ENCODE measurements at regions not wholly inside any gene's neighbourhood (a gene's known extent, or its start where the extent isn't known, plus 50 kb on each side); places are given as distances from the start of the nearest gene placed in this dataset.
"Not testable (repeated sequence)": the region's sequence is repeated elsewhere in the genome, so short reads cannot be mapped to it uniquely, and the experiment has no call there.

GRCh38 chr1:197985351-197985750 is 68.2 kb downstream of the LHX9 start:
- DNase-seq (ENCODE audit: low read depth in 3 of 3, low spot score in 2 of 3) = no peak

- DNase-seq (ENCODE audit: low read depth in 3 of 3, low spot score in 2 of 3) = no peak
Observed at GRCh38 chr1:197986817-197987216, 69.6 kb downstream of the LHX9 start.

- DNase-seq (ENCODE audit: low read depth in 3 of 3, low spot score in 2 of 3) = no peak
Observed at GRCh38 chr1:197987294-197987693, 70.1 kb downstream of the LHX9 start.

- DNase-seq (ENCODE audit: low read depth in 3 of 3, low spot score in 2 of 3) = not testable (repeated sequence)
Observed at GRCh38 chr1:197988581-197988980, 71.4 kb downstream of the LHX9 start.

- DNase-seq (ENCODE audit: low read depth in 3 of 3, low spot score in 2 of 3) = no peak
Observed at GRCh38 chr1:197989058-197989457, 71.9 kb downstream of the LHX9 start.

- DNase-seq (ENCODE audit: low read depth in 3 of 3, low spot score in 2 of 3) = no peak
Observed at GRCh38 chr1:197991594-197991993, 74.4 kb downstream of the LHX9 start.

- peak in 1 of 3 donors; percentile 2 for DNase-seq (ENCODE audit: low read depth in 3 of 3, low spot score in 2 of 3)
Observed at GRCh38 chr1:197994907-197995407, 77.8 kb downstream of the LHX9 start.

- DNase-seq (ENCODE audit: low read depth in 3 of 3, low spot score in 2 of 3) = no peak
Observed at GRCh38 chr1:197995408-197996258, 78.5 kb downstream of the LHX9 start.

- not testable (repeated sequence) for DNase-seq (ENCODE audit: low read depth in 3 of 3, low spot score in 2 of 3)
Observed at GRCh38 chr1:197996259-197996512, 79.0 kb downstream of the LHX9 start.

- no peak for DNase-seq (ENCODE audit: low read depth in 3 of 3, low spot score in 2 of 3)
Observed at GRCh38 chr1:197998110-197998509, 80.9 kb downstream of the LHX9 start.

GRCh38 chr1:198001776-198002408 is 84.7 kb downstream of the LHX9 start:
- no peak for DNase-seq (ENCODE audit: low read depth in 3 of 3, low spot score in 2 of 3)

GRCh38 chr1:198003468-198003867 is 86.3 kb downstream of the LHX9 start:
- no peak for DNase-seq (ENCODE audit: low read depth in 3 of 3, low spot score in 2 of 3)

- DNase-seq (ENCODE audit: low read depth in 3 of 3, low spot score in 2 of 3) = no peak
Observed at GRCh38 chr1:198007011-198007410, 89.8 kb downstream of the LHX9 start.

GRCh38 chr1:198007687-198008607 is 90.8 kb downstream of the LHX9 start:
- no peak for DNase-seq (ENCODE audit: low read depth in 3 of 3, low spot score in 2 of 3)

- no peak for DNase-seq (ENCODE audit: low read depth in 3 of 3, low spot score in 2 of 3)
Observed at GRCh38 chr1:198014355-198014754, 97.2 kb downstream of the LHX9 start.

GRCh38 chr1:198015309-198015708 is 98.1 kb downstream of the LHX9 start:
- DNase-seq (ENCODE audit: low read depth in 3 of 3, low spot score in 2 of 3) = no peak

- no peak for DNase-seq (ENCODE audit: low read depth in 3 of 3, low spot score in 2 of 3)
Observed at GRCh38 chr1:198018529-198018928, 101.4 kb downstream of the LHX9 start.

GRCh38 chr1:198019126-198019525 is 102.0 kb downstream of the LHX9 start:
- DNase-seq (ENCODE audit: low read depth in 3 of 3, low spot score in 2 of 3) = no peak

- no peak for DNase-seq (ENCODE audit: low read depth in 3 of 3, low spot score in 2 of 3)
Observed at GRCh38 chr1:198024336-198024735, 107.2 kb downstream of the LHX9 start.

- DNase-seq (ENCODE audit: low read depth in 3 of 3, low spot score in 2 of 3) = no peak
Observed at GRCh38 chr1:198024782-198025181, 107.6 kb downstream of the LHX9 start.

- no peak for DNase-seq (ENCODE audit: low read depth in 3 of 3, low spot score in 2 of 3)
Observed at GRCh38 chr1:198030682-198031081, 113.5 kb downstream of the LHX9 start.

Data from right renal cortex interstitium (tissue), 3 donors.